GM12864 (cell line): ENCODE measurements at regions not wholly inside any gene's neighbourhood (a gene's known extent, or its start where the extent isn't known, plus 50 kb on each side); places are given as distances from the start of the nearest gene placed in this dataset.

Experiments used
- DNase-seq: peaks from one replicate; pipeline ENCODE4 v3.0.0-alpha.2; 2011; ENCODE audit warnings: low read depth
- H3K4me3 ChIP-seq: 2 replicates; pipeline ENCODE4 v1.5.1; 2011; ENCODE audit warnings: mild to moderate bottlenecking, low read depth, low read length, control low read depth
- TF ChIP-seq, protein P1 (sequence below): IDR thresholded peaks from 2 replicates; pipeline ENCODE4 v1.5.1; 2011; ENCODE audit warnings: low read depth, mild to moderate bottlenecking, moderate library complexity, low read length, control low read depth, inconsistent platforms; ENCODE audit errors: missing control alignments

DNA sequence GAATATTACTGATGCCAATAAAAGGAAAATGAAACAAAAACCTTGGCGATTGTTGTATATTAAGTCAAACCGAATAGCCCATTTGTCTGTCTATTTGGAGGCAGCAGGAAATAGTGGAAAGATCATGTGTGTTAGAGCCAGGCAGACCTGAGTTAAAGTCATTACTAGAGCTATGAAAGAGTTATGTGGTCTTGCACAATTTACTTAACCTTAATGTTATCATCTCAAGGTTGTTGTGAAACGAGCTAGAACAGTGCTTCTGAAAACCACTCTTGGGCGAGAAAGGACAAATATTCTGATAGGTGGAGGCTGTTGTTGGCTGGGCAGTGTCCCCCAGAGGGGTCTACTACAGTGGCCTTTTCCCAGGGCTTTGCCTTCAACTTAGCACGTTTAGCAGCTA lies 60.0 kb upstream of the NUP160 start:
- no peak for DNase-seq
- no peak overlapping the region for H3K4me3 ChIP-seq
- TF ChIP-seq, protein P1, sequence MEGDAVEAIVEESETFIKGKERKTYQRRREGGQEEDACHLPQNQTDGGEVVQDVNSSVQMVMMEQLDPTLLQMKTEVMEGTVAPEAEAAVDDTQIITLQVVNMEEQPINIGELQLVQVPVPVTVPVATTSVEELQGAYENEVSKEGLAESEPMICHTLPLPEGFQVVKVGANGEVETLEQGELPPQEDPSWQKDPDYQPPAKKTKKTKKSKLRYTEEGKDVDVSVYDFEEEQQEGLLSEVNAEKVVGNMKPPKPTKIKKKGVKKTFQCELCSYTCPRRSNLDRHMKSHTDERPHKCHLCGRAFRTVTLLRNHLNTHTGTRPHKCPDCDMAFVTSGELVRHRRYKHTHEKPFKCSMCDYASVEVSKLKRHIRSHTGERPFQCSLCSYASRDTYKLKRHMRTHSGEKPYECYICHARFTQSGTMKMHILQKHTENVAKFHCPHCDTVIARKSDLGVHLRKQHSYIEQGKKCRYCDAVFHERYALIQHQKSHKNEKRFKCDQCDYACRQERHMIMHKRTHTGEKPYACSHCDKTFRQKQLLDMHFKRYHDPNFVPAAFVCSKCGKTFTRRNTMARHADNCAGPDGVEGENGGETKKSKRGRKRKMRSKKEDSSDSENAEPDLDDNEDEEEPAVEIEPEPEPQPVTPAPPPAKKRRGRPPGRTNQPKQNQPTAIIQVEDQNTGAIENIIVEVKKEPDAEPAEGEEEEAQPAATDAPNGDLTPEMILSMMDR, result no peak

DNA sequence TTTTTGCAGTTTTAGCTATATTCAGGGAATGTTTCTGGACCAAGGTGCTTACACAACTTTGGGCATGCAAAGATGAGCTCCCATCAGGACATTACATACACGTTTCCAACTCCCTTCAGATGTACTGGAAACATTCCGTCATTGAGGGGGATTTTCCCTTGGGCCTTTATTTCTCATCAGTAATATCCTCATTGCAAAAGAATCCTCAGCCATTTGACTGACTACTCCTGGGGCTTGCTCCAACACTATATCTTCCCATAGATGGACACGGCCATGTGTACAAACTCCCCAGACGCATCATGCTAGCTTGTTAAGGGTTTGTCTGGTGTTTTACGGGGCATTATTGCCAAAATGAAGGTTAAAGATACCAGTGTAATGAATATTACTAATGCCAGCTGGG lies 59.3 kb upstream of the NUP160 start:
- no peak for DNase-seq
- TF ChIP-seq, protein P1, result no peak
- H3K4me3 ChIP-seq, result no peak overlapping the region

DNA sequence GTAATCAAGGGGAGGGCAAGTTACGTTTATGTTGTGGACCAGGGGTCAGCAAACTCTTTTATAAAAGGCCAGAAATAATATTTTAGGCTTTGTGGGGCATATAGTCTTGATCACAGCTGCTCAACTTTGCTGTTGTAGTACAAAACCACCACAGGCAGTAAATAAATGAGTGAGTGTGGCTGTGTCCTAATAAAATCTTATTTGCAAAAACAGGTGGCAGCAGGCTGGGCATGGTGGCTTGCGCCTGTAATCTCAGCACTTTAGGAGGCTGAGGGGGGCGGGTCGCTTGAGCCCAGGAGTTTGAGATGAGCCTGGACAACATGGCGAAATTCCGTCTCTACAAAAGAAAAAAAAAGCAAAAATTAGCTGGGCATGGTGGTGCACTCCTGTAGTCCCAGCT lies 57.9 kb upstream of the NUP160 start:
- DNase-seq, result no peak
- TF ChIP-seq, protein P1, result no peak
- no peak overlapping the region for H3K4me3 ChIP-seq

DNA sequence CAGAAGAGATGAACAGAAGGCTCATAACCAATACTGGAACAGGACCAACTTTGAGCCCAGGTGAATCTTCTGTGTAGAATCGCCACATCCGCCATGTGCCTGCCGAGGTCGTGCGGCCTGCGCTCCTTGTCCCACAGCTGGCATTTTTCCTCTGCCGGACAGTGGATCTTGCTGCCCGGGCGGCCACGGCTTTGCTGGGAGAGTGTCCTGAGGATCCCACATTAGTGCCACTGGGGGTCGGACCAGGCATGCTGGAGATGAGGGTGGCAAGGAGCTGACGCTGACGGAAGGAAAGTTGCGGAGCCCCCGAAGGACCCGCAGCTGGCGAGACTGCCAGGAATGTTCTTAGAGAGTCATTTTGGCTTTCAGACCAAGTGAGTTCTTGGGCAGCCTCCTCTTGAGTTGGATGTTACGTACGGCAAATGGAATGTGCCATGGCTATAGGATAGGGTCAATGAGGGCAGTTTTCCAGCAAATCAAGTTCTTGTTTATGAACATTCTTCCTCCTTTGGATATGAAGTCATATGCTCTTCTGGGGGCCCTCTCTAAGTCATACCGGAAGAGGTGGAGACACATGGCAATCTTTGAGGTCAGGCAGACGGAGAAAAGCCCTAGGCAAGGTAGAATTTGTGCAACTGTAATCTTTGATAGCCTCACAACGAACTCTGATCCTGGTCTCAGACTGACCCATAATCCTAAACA lies 57.4 kb upstream of the NUP160 start:
- no peak for DNase-seq
- TF ChIP-seq, protein P1, result no peak
- no peak overlapping the region for H3K4me3 ChIP-seq

DNA sequence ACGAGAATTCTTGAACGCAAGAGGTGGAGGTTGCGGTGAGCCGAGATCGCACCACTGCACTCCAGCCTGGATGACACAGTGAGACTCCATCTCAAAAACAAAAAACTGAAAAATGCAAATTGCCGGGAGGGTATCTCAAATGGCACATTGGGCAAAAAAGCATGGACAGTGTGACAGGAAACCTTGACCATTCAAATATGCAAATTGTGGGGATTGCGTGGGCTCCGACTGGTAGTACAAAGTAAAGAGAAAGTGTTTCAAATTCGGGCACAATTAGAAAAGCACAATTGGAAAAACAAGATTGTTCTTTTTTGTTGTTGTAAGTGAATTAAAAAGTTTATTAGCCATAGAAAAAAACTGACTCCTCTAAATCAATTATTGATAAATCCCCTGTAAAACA lies 56.7 kb upstream of the NUP160 start:
- DNase-seq, result no peak
- no peak overlapping the region for H3K4me3 ChIP-seq
- TF ChIP-seq, protein P1, result no peak

DNA sequence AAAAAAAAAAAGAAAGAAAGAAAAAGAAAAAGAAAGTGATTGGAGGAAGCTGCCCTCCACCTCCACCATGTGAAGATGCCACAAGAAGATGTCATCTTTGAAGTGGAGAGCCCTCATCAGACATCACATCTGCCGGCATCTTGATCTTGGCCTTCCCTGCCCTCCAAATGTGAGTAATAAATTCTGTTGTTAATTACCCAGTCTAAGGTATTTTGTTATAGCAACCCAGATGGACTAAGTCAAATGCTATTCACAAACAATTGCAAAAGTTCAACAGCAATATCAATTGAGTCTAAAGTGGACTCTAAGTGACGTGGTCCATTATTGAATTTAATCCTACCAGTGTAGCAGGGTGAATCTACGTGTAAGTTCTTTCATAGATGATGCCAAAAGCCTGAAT lies 55.9 kb upstream of the NUP160 start:
- TF ChIP-seq, protein P1, result no peak
- H3K4me3 ChIP-seq, result no peak overlapping the region
- no peak for DNase-seq

DNA sequence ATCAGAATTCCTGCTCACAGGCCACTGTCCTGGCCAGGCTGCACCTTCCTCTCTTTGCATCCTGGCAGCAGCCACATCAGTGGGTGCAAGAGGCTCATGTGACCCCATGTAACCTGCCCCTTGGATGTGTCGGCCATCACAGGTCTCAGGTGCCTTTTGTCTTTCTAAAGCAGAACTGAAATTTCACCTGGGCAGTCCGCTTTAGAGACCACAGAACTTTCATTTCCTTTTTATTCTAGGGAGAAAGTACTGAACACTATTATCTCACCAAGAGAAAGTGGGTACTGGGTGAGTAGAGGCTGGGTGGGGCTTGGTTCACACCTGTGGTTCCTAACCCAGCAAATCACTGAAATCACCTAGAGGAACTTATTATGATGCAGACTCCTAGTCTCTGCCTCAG lies 51.7 kb upstream of the NUP160 start:
- TF ChIP-seq, protein P1, result no peak
- H3K4me3 ChIP-seq, result no peak overlapping the region
- DNase-seq, result peak; percentile 89
